IMR-90 (cell line): ENCODE measurements at regions not wholly inside any gene's neighbourhood (a gene's known extent, or its start where the extent isn't known, plus 50 kb on each side); places are given as distances from the start of the nearest gene placed in this dataset.

Experiments used
- ATAC-seq: fragments of 200-7000 bp; cut with Tn5 transposase; 2 replicates; pipeline ENCODE4 v1.9.1; 2020; ENCODE audit warnings: low read depth, mild to moderate bottlenecking, moderate library complexity
- BruUV-seq: library from RNA; stranded (reverse); fragments of 400-500 nt; replicated peaks from 2 replicates; lab custom pipeline; 2021; lab: Mats Ljungman, UMichigan
- CTCF ChIA-PET: fragments of 300-600 bp; formaldehyde crosslinking; extraction: SDS; loops from one replicate; lab custom pipeline; 2021; ENCODE audit warnings: antibody characterized with exemption; lab: Yijun Ruan, JAX
- POLR2A ChIA-PET: fragments of 300-600 bp; sonication (Branson Sonifier 250); formaldehyde crosslinking; loops from one replicate; lab custom pipeline; 2022; ENCODE audit warnings: antibody characterized with exemption; ENCODE audit not compliant: unreplicated experiment; lab: Charles Lee
- DNase-seq: peaks from one replicate; pipeline ENCODE4 v3.0.0; 2013
- H2AFZ ChIP-seq: replicated peaks from 2 replicates; pipeline ENCODE3; 2013; ENCODE audit warnings: low read length, mild to moderate bottlenecking; ENCODE audit not compliant: poor library complexity
- H2AK5ac ChIP-seq: 2 replicates; pipeline ENCODE4 v1.6.1; 2013; ENCODE audit warnings: low read depth, low read length, inconsistent platforms
- H2AK9ac ChIP-seq: replicated peaks from 2 replicates; pipeline ENCODE3; 2013; ENCODE audit warnings: mild to moderate bottlenecking, low read depth, low read length, moderate library complexity; ENCODE audit not compliant: poor library complexity
- H2BK120ac ChIP-seq: 2 replicates; pipeline ENCODE4 v1.6.1; 2013; ENCODE audit warnings: low read depth, low read length, inconsistent platforms
- H2BK15ac ChIP-seq: 3 replicates; pipeline ENCODE4 v1.6.1; 2013; ENCODE audit warnings: low read depth, low read length, inconsistent platforms
- H2BK20ac ChIP-seq: 2 replicates; pipeline ENCODE4 v1.6.1; 2013; ENCODE audit warnings: low read depth, mild to moderate bottlenecking, inconsistent platforms, low read length, moderate library complexity
- H2BK5ac ChIP-seq: 2 replicates; pipeline ENCODE4 v1.6.1; 2013; ENCODE audit warnings: mild to moderate bottlenecking, low read depth, low read length, inconsistent platforms; ENCODE audit not compliant: poor library complexity, severe bottlenecking
- H3K14ac ChIP-seq: replicated peaks from 2 replicates; pipeline ENCODE4 v1.6.1; 2013; ENCODE audit warnings: low read depth, low read length, inconsistent platforms
- H3K18ac ChIP-seq: 2 replicates; pipeline ENCODE4 v1.6.1; 2013; ENCODE audit warnings: low read depth, low read length, control low read depth
- H3K23ac ChIP-seq: 2 replicates; pipeline ENCODE4 v1.6.1; 2013; ENCODE audit warnings: low read depth, low read length, inconsistent platforms
- H3K27ac ChIP-seq: 2 replicates; pipeline ENCODE4 v1.5.1; 2013; ENCODE audit warnings: mild to moderate bottlenecking, control low read depth, low read length; ENCODE audit not compliant: insufficient read depth
- H3K27me3 ChIP-seq: 2 replicates; pipeline ENCODE4 v1.6.1; 2013; ENCODE audit warnings: low read length; ENCODE audit not compliant: control insufficient read depth, insufficient read depth
- H3K36me3 ChIP-seq: 2 replicates; pipeline ENCODE4 v1.6.1; 2013; ENCODE audit warnings: low read length, mixed read lengths; ENCODE audit not compliant: control insufficient read depth, insufficient read depth
- H3K4ac ChIP-seq: 2 replicates; pipeline ENCODE4 v1.6.1; 2013; ENCODE audit warnings: low read depth, low read length, inconsistent platforms
- H3K4me1 ChIP-seq: 2 replicates; pipeline ENCODE4 v1.6.1; 2013; ENCODE audit warnings: low read length, mixed read lengths; ENCODE audit not compliant: control insufficient read depth, insufficient read depth
- H3K4me2 ChIP-seq: 2 replicates; pipeline ENCODE4 v1.6.1; 2013; ENCODE audit warnings: low read depth, mild to moderate bottlenecking, control low read depth, low read length, moderate library complexity
- H3K4me3 ChIP-seq: 2 replicates; pipeline ENCODE4 v1.5.1; 2013; ENCODE audit warnings: low read depth, mild to moderate bottlenecking, control low read depth, low read length, moderate library complexity; ENCODE audit not compliant: insufficient read depth
- H3K56ac ChIP-seq: 2 replicates; pipeline ENCODE4 v1.6.1; 2013; ENCODE audit warnings: low read length, inconsistent platforms; ENCODE audit not compliant: insufficient read depth; ENCODE audit errors: extremely low read depth
- H3K79me1 ChIP-seq, 2 experiments: 2 replicates each; pipeline ENCODE4 v1.6.1; 2013; ENCODE audit warnings: low read length in 2 of 2, inconsistent platforms in 1 of 2, low read depth in 1 of 2
- H3K9ac ChIP-seq: 2 replicates; pipeline ENCODE4 v1.6.1; 2013; ENCODE audit warnings: low read depth, low read length, control low read depth
- H3K9me1 ChIP-seq: 2 replicates; pipeline ENCODE4 v1.6.1; 2013; ENCODE audit warnings: low read length, inconsistent platforms; ENCODE audit not compliant: insufficient read depth
- H3K9me3 ChIP-seq: 2 replicates; pipeline ENCODE4 v1.6.1; 2013; ENCODE audit warnings: low read length; ENCODE audit not compliant: control insufficient read depth, insufficient read depth
- H4K20me1 ChIP-seq: 2 replicates; pipeline ENCODE4 v1.6.1; 2013; ENCODE audit warnings: low read length, inconsistent platforms; ENCODE audit not compliant: insufficient read depth
- H4K5ac ChIP-seq: 2 replicates; pipeline ENCODE4 v1.6.1; 2013; ENCODE audit warnings: mild to moderate bottlenecking, low read depth, low read length, control low read depth
- H4K8ac ChIP-seq, 2 experiments: 2 replicates each; pipeline ENCODE4 v1.6.1; 2013; ENCODE audit warnings: low read depth in 2 of 2, low read length in 2 of 2, control low read depth in 1 of 2, inconsistent platforms in 1 of 2
- H4K91ac ChIP-seq: 2 replicates; pipeline ENCODE4 v1.6.1; 2013; ENCODE audit warnings: low read depth, low read length, inconsistent platforms; ENCODE audit not compliant: insufficient read depth
- BHLHE40 ChIP-seq: fragments of 150-350 bp; IDR thresholded peaks from 2 replicates; pipeline ENCODE4 v1.6.1; 2016; ENCODE audit warnings: mild to moderate bottlenecking, low read depth, low read length
- CEBPB ChIP-seq: IDR thresholded peaks from 2 replicates; pipeline ENCODE4 v1.6.1; 2012; ENCODE audit warnings: low read depth, low read length, improper control_type of control experiment
- CHD1 ChIP-seq: IDR thresholded peaks from 2 replicates; pipeline ENCODE4 v1.6.1; 2012; ENCODE audit warnings: low read depth, low read length, improper control_type of control experiment
- CTCF ChIP-seq: conservative IDR thresholded peaks from 2 replicates; pipeline ENCODE4 v1.5.1; 2012; ENCODE audit warnings: mild to moderate bottlenecking, low read depth, low read length, improper control_type of control experiment
- ELK1 ChIP-seq: fragments of 150-350 bp; IDR thresholded peaks from 2 replicates; pipeline ENCODE4 v1.6.1; 2016; ENCODE audit warnings: low read depth, mild to moderate bottlenecking, low read length, moderate library complexity, borderline replicate concordance
- FOS ChIP-seq: fragments of 150-350 bp; IDR thresholded peaks from 2 replicates; pipeline ENCODE4 v1.6.1; 2016; ENCODE audit warnings: low read depth, low read length
- MAFK ChIP-seq: IDR thresholded peaks from 2 replicates; pipeline ENCODE4 v1.6.1; 2012; ENCODE audit warnings: low read depth, low read length, improper control_type of control experiment
- MAZ ChIP-seq: IDR thresholded peaks from 2 replicates; pipeline ENCODE4 v1.6.1; 2012; ENCODE audit warnings: low read depth, mild to moderate bottlenecking, low read length, improper control_type of control experiment, moderate library complexity, borderline replicate concordance
- MXI1 ChIP-seq: IDR thresholded peaks from 2 replicates; pipeline ENCODE4 v1.6.1; 2012; ENCODE audit warnings: low read depth, mild to moderate bottlenecking, low read length, moderate library complexity, borderline replicate concordance
- NFE2L2 ChIP-seq: fragments of 150-350 bp; IDR thresholded peaks from 2 replicates; pipeline ENCODE4 v1.6.1; 2016; ENCODE audit warnings: low read depth, mild to moderate bottlenecking, low read length
- POLR2A ChIP-seq: IDR thresholded peaks from 2 replicates; pipeline ENCODE4 v1.6.1; 2012; ENCODE audit warnings: mild to moderate bottlenecking, low read depth, low read length
- RAD21 ChIP-seq: IDR thresholded peaks from 2 replicates; pipeline ENCODE4 v1.6.1; 2012; ENCODE audit warnings: low read length, improper control_type of control experiment
- RCOR1 ChIP-seq: IDR thresholded peaks from 2 replicates; pipeline ENCODE4 v1.6.1; 2012; ENCODE audit warnings: mild to moderate bottlenecking, low read length, improper control_type of control experiment; ENCODE audit not compliant: insufficient replicate concordance
- RFX5 ChIP-seq: IDR thresholded peaks from 2 replicates; pipeline ENCODE4 v1.8.0; 2012; ENCODE audit warnings: low read depth, mild to moderate bottlenecking, low read length, moderate library complexity
- SMC3 ChIP-seq: fragments of 150-350 bp; IDR thresholded peaks from 2 replicates; pipeline ENCODE4 v1.6.1; 2016; ENCODE audit warnings: low read depth, mild to moderate bottlenecking, antibody characterized with exemption, low read length, moderate library complexity
- USF2 ChIP-seq: fragments of 150-350 bp; IDR thresholded peaks from 2 replicates; pipeline ENCODE4 v1.6.1; 2017; ENCODE audit warnings: mild to moderate bottlenecking, antibody characterized with exemption, low read length, low read depth
- WGBS, 2 experiments: methylation state at CpG; one replicate each; pipeline versions ENCODE4 v1.1.5 to v1.1.7; 2013; ENCODE audit warnings: missing lambda C conversion rate in 2 of 2; ENCODE audit not compliant: insufficient read length in 1 of 2; ENCODE audit errors: extremely low coverage in 2 of 2; 5-methylcytosine and 5-hydroxymethylcytosine counted together
- dilution Hi-C: fragments of 300-500 bp; cut with HindIII; formaldehyde crosslinking; loops from one replicate; pipeline ENCODE4 v1.14.3; 2018; ENCODE audit warnings: low sequenced_read_pairs; ENCODE audit not compliant: unreplicated experiment
- in situ Hi-C: fragments of 300-500 bp; cut with MboI; formaldehyde crosslinking; loops from 3 replicates; pipeline ENCODE4 v1.14.3; 2019; ENCODE audit warnings: low sequenced_read_pairs, inconsistent platforms, mixed read lengths
- intact Hi-C: fragments of 100-400 bp; cut with micrococcal nuclease; formaldehyde crosslinking; loops from 2 replicates; pipeline ENCODE4 v1.10.0; 2022

GRCh38 chr12:91924827-91925226, 220.8 kb downstream of the BTG1 start:
- intact Hi-C loops, result no loop called here

More at GRCh38 chr12:91924827-91925226, 220.8 kb downstream of the BTG1 start:
- Histone ChIP-seq H2BK120ac (no peak overlapping the region), H2AFZ (no peak overlapping the region), H3K18ac (no peak overlapping the region), H3K9me1 (no peaks in the 10 kb centered on the region; the same call in 1 of the 2 replicates), H3K79me1 (no peaks in the 10 kb centered on the region), H3K4me3 (no peak overlapping the region), H3K27me3 (no peaks in the 10 kb centered on the region), H3K27ac (no peak overlapping the region), H3K4ac (no peak overlapping the region), H3K4me1 (peaks cover 15% of the 10 kb centered on the region), H3K14ac (no peak overlapping the region), H3K9me3 (no peaks in the 10 kb centered on the region), H4K91ac (no peak overlapping the region), H3K9ac (no peak overlapping the region), H3K36me3 (no peaks in the 10 kb centered on the region), H3K4me2 (no peak overlapping the region), H2AK9ac (no peak overlapping the region), H3K56ac (no peak overlapping the region), H2AK5ac (no peak overlapping the region), H2BK5ac (no peak overlapping the region), H4K20me1 (no peaks in the 10 kb centered on the region), H3K23ac (no peak overlapping the region), H2BK15ac (no peak overlapping the region), H4K8ac (no peak overlapping the region), H2BK20ac (no peak overlapping the region), H4K5ac (no peak overlapping the region)
- ATAC-seq (no peak), DNase-seq (no peak)
- in situ Hi-C loops, result no loop called here
- no TSS peak for BruUV-seq
- ChIA-PET CTCF (no interaction called here), POLR2A (no interaction called here)
- TF ChIP-seq ELK1 (no peak), FOS (no peak), CEBPB (no peak), RAD21 (no peak), USF2 (no peak), MAZ (no peak), MAFK (no peak), NFE2L2 (no peak), RFX5 (no peak), CHD1 (no peak), BHLHE40 (no peak), POLR2A (no peak), CTCF (no peak), MXI1 (no peak), RCOR1 (no peak), SMC3 (no peak)
- dilution Hi-C loops, result no loop called here
- 100% methylated on average over 1 of the region's 3 CpGs; no CpG with 5 or more reads in 1 of the 2 experiments for WGBS, 2 experiments
